ENCODE measurements at regions not wholly inside any gene's neighbourhood (a gene's known extent, or its start where the extent isn't known, plus 50 kb on each side); places are given as distances from the start of the nearest gene placed in this dataset.

DNA sequence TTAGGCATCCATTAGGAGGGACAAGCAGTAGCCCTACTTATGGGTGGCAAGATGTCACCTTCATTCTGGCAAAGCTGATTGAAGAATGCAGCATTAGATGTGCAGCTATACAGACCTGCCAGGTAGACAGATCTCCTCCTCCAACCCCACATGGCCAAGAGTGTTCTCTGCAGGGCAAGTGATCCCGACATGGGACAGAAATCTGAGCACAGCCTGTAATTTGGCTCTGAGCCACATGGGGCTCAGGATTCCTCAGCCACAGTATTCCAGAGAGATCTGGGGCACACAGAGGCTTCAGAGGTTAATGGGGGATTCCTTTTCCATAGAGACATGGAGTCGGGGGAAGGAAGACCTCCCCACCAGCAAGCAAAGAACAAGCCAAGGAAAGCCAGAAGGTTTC, 58.7 kb upstream of the GDF10 start:
- Histone ChIP-seq H3K4me1 (ENCODE audit: control insufficient read depth in 1 of 2, insufficient read depth in 2 of 2, low read length in 2 of 2) (peaks cover 4 to 8% of the 10 kb centered on the region in 2 donors), H3K9ac (ENCODE audit: insufficient read depth, low read length, poor library complexity, severe bottlenecking) (no peak overlapping the region), H3K4me2 (replicated peaks; ENCODE audit: extremely low read depth, low read length, poor library complexity, severe bottlenecking) (no peak overlapping the region), H3K4me3 (replicated peaks in 1 of 3; ENCODE audit: low read depth in 2 of 3, low read length in 3 of 3) (no peak overlapping the region), H3K27me3 (ENCODE audit: control insufficient read depth in 2 of 2, insufficient read depth in 2 of 2, low read length in 2 of 2) (no peaks in the 10 kb centered on the region), H3K36me3 (replicated peaks in 1 of 2; ENCODE audit: control insufficient read depth in 1 of 2, insufficient read depth in 2 of 2, low read length in 2 of 2) (no peaks in the 10 kb centered on the region), H4K20me1 (ENCODE audit: insufficient read depth, low read length) (no peaks in the 10 kb centered on the region), H3K79me2 (ENCODE audit: insufficient read depth, low read length) (no peaks in the 10 kb centered on the region), H3K27ac (ENCODE audit: low read depth in 1 of 2, low read length in 2 of 2) (no peak overlapping the region), H3K9me3 (replicated peaks in 1 of 2; ENCODE audit: control insufficient read depth in 1 of 2, insufficient read depth in 1 of 2, low read length in 2 of 2) (peaks cover 0 to 10% of the 10 kb centered on the region in 2 donors), H2AFZ (ENCODE audit: insufficient read depth, low read depth, low read length, poor library complexity, severe bottlenecking) (peak overlapping the region; percentile 17)
- 50% methylated on average over 1 of the region's 2 CpGs for WGBS (ENCODE audit: insufficient coverage)
- no peaks in the 10 kb centered on the region for H3K36me3 Mint-ChIP-seq
- H3K4me3 Mint-ChIP-seq, result no peak overlapping the region
- peaks cover 11% of the 10 kb centered on the region for H3K4me1 Mint-ChIP-seq
- H3K27ac Mint-ChIP-seq, result no peak overlapping the region
- no peak for DNase-seq
- H3K9me3 Mint-ChIP-seq, result peaks cover 4 to 16% (median 12%) of the 10 kb centered on the region in 7 donors
- intact Hi-C loops (cut with micrococcal nuclease), result no loop called here
- peaks cover 2 to 3% (median 2%) of the 10 kb centered on the region in 3 donors for H3K27me3 Mint-ChIP-seq (ENCODE audit: low read depth in 3 of 3)
- TF ChIP-seq, protein P1, sequence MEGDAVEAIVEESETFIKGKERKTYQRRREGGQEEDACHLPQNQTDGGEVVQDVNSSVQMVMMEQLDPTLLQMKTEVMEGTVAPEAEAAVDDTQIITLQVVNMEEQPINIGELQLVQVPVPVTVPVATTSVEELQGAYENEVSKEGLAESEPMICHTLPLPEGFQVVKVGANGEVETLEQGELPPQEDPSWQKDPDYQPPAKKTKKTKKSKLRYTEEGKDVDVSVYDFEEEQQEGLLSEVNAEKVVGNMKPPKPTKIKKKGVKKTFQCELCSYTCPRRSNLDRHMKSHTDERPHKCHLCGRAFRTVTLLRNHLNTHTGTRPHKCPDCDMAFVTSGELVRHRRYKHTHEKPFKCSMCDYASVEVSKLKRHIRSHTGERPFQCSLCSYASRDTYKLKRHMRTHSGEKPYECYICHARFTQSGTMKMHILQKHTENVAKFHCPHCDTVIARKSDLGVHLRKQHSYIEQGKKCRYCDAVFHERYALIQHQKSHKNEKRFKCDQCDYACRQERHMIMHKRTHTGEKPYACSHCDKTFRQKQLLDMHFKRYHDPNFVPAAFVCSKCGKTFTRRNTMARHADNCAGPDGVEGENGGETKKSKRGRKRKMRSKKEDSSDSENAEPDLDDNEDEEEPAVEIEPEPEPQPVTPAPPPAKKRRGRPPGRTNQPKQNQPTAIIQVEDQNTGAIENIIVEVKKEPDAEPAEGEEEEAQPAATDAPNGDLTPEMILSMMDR (IDR thresholded peaks at IDR 0.05), result no peak

DNA sequence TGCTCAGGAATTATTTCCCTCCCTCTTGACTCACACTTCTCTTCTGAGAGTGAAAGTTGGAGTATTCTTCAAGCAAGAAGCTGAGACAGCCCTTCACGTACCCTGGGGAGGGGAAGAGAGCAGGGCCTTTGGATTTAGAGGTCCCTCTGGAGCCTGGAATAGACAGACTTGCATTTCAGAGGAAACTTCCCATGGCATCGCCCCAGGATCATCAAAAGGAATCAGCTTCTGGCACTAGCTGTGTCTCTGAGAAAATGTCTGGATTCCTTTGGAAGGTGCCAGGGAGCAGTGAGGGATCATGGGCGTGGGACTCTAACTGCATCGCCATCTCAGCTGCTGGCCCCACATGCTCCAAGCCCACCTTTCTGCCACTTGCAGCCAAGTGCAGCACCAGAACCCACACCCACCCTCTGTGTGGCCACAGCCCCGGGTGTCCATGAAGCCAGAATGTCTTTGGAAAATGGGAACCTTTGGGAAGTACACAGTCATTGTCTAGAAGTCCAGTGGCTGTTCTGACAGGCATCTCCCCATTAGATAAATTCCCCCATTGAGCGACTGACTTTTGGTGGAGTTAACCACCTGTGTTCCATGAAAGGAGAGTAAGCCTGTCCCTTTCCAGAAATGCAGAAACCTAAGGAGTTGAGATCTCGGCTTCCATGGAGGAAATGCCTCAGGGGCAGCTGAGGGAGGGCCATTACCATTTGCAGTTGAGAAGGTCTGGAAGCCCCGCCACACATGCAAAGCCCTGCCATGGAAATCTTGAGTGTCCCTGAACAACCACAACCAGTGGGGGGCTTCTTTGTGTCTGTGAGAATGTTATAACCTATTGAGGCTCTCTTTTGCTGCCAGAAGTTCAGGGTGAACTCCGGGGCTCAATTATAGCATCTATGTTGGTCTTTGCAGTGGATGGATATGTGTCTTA, 57.8 kb upstream of the GDF10 start:
- H3K4me2 ChIP-seq (replicated peaks; ENCODE audit: extremely low read depth, low read length, poor library complexity, severe bottlenecking), result no peak overlapping the region
- H2AFZ ChIP-seq (ENCODE audit: insufficient read depth, low read depth, low read length, poor library complexity, severe bottlenecking), result peak overlapping the region; percentile 17
- no peaks in the 10 kb centered on the region for H3K36me3 ChIP-seq (replicated peaks in 1 of 2; ENCODE audit: control insufficient read depth in 1 of 2, insufficient read depth in 2 of 2, low read length in 2 of 2)
- H3K9me3 ChIP-seq (replicated peaks in 1 of 2; ENCODE audit: control insufficient read depth in 1 of 2, insufficient read depth in 1 of 2, low read length in 2 of 2), result peaks cover 0 to 4% of the 10 kb centered on the region in 2 donors
- Mint-ChIP-seq H3K9me3 (peaks cover 0 to 7% (median 4%) of the 10 kb centered on the region in 7 donors), H3K36me3 (no peaks in the 10 kb centered on the region), H3K4me3 (no peak overlapping the region), H3K4me1 (peaks cover 11% of the 10 kb centered on the region), H3K27me3 (ENCODE audit: low read depth in 3 of 3) (peaks cover 2 to 5% (median 2%) of the 10 kb centered on the region in 3 donors), H3K27ac (peak overlapping the region in 1 of 7 donors; percentile 38)
- no peak for DNase-seq
- TF ChIP-seq, protein P1 (IDR thresholded peaks at IDR 0.05), result no peak
- H3K27me3 ChIP-seq (ENCODE audit: control insufficient read depth in 2 of 2, insufficient read depth in 2 of 2, low read length in 2 of 2), result no peaks in the 10 kb centered on the region
- no peak overlapping the region for H3K4me3 ChIP-seq (replicated peaks in 1 of 3; ENCODE audit: low read depth in 2 of 3, low read length in 3 of 3)
- no peak overlapping the region for H3K9ac ChIP-seq (ENCODE audit: insufficient read depth, low read length, poor library complexity, severe bottlenecking)
- H3K79me2 ChIP-seq (ENCODE audit: insufficient read depth, low read length), result no peaks in the 10 kb centered on the region
- intact Hi-C loops (cut with micrococcal nuclease), result no loop called here
- 99% methylated on average over 8 of the region's 9 CpGs for WGBS (ENCODE audit: insufficient coverage)
- H3K4me1 ChIP-seq (ENCODE audit: control insufficient read depth in 1 of 2, insufficient read depth in 2 of 2, low read length in 2 of 2), result peaks cover 4 to 8% of the 10 kb centered on the region in 2 donors
- no peak overlapping the region for H3K27ac ChIP-seq (ENCODE audit: low read depth in 1 of 2, low read length in 2 of 2)
- no peaks in the 10 kb centered on the region for H4K20me1 ChIP-seq (ENCODE audit: insufficient read depth, low read length)
